GM18505 (cell line): ENCODE measurements at regions not wholly inside any gene's neighbourhood (a gene's known extent, or its start where the extent isn't known, plus 50 kb on each side); places are given as distances from the start of the nearest gene placed in this dataset.

Source experiments
- ATAC-seq: cut with Tn5 transposase; IDR thresholded peaks from one replicate; pipeline ENCODE4 v1.9.1; 2021; ENCODE audit not compliant: unreplicated experiment
- POLR2A ChIP-seq: IDR thresholded peaks from 4 replicates; pipeline ENCODE4 v1.6.1; 2011; ENCODE audit warnings: borderline replicate concordance; ENCODE audit not compliant: insufficient read depth, insufficient read length; ENCODE audit errors: extremely low read depth

DNA sequence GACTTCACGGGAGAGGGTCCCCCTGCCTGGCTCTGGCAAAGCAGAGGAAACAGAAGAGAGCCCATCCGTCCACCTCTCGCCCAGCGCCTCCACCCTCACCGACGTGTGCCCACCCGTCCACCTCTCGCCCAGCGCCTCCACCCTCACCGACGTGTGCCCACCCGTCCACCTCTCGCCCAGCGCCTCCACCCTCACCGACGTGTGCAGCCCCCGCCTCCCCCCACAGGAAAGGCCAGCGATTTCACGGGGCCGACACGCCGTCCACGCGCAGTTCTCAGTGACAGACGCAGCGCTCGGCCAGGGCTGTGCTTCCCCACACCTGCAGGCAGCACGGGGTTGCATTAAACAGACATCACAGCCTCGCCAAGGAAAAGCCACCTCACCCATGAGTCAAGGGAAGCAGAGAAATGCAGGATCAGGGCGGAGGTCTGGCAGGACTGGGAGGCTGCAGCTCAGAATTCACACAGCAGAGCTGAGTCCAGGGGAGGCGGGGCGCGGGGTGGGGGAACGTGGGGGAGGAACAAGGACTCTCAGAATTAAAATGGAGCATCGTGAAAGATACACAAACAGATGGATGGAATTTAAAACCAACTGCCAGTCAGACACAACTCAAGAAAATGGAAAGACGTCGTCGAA, 377.7 kb downstream of the BRD1 start:
- TF ChIP-seq POLR2A, result no peak
- ATAC-seq, result no peak

DNA sequence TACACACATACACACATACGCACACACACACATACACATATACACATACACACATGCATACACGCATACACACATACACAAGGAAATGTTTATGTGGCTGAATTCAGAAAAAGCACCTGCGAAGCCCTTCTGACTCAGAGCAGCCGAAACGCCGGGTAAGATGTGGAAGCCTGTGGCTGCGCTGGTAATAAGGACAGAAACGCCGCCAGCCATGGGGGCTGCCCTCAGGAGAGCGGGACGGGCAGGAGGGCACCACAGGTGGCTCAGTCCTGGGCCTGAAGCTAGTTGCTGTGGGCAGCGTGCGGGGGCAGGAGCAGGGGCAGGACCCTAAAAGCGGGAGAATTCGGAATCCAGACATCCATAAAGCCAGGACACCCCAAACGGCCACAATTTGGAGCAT, 378.3 kb downstream of the BRD1 start:
- TF ChIP-seq POLR2A, result no peak
- ATAC-seq, result no peak

DNA sequence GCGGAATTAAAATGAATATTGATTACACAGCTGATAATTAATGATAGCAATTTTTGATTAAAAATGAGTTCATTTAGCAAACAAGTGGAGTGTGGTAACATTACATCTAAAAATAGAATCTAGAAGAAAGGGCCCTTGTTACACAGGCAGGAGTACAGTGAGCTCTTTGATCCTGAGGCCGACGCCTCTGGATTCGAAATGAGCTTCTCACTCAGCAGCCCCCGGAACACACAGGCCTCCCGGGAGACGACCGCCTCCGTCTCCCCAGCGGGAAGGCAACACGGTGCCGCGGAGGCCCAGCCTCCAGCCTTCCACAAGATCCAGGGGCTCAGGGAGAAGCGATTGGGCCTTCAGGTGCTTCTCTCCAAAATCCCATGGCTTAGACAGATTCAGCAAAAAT, 379.1 kb downstream of the BRD1 start:
- no peak for ATAC-seq
- TF ChIP-seq POLR2A, result no peak

DNA sequence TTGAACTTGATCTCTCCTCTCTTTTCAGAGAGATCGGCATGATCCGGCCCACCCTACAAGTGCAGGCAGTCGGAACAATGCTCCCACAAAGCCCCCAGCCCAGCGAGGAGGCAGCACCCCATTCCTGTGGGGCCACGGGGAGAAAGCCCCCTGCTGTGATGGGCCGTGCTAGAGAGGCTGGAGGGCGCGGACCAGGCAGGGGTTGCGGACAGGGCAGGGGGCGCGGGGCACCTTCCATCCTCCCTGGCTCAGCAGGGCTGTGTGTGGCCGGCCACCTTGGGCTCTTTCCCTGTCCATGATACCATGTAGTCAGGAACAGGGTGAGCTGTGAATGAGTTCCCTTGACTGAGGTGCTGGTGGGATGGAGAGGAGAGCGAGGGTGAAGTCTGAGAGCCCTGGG, 379.8 kb downstream of the BRD1 start:
- TF ChIP-seq POLR2A, result no peak

DNA sequence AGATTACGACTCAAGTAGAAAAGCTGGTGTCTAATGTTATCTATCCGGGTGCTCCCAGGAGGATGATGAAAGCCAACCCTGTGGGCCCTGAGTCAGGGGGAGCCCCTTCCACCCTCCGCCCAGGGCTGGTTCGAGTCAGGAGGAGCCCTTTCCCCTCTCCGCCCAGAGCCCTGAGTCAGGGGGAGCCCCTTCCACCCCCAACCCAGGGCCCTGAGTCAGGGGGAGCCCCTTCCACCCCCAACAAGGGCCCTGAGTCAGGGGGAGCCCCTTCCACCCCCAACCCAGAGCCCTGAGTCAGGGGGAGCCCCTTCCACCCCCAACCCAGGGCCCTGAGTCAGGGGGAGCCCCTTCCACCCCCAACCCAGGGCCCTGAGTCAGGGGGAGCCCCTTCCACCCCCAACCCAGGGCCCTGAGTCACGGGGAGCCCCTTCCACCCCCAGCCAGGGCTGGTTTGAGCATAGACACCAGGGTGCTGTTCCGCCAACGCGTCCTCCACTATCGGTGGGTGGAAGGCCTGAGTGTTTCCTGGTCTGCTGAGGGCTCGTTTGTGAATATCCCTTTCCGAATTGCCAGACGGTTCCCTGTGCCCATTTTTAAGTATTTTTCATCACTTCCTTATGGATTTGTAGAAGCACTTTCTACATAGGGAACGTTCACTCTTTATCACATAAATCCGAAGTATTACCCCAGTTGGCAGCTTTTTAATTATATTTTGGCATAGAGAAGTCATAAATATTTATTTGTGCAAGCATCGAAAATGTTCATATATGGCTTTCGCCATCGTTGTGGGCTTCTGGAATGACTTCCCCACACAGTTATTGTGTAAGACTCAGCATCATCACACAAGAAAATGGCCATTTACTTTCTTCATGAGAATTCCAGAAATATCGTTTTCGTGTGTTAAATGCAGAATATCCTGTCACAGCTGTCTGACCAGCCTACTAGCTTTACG, 380.6 kb downstream of the BRD1 start:
- no peak for TF ChIP-seq POLR2A
- ATAC-seq, result no peak

More for the DNA sequence above, 379.8 kb downstream of the BRD1 start:
- ATAC-seq, result no peak

DNA sequence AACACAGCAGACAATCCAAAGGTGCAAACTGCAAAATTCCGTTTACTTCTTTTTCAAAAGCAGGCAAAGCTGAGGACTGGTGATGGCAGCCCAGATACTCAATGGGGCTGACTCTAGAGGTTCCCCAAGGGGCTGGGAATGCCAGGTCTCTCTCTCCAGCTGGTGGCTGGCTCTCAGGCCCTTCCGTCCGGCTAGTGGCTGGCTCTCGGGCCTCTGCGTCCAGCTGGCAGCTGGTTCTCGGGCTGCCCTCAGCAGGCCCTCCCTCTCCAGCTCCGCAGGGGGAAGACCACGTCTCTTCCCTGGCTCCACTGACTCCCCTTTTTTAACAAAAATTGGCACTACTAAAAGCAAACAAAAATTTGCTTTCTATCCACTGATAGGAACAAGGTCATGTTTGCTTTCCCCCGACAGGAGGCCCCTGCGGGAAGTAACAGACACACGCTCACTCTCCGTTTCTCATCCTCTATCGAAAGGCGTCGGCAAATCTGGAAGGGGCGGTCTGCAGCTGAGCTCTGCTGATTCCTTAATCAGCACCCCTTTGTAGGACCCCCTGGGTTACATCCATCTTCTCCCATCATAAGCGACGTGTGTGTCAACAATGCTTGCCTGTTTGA, 381.4 kb downstream of the BRD1 start:
- ATAC-seq, result no peak
- no peak for TF ChIP-seq POLR2A

DNA sequence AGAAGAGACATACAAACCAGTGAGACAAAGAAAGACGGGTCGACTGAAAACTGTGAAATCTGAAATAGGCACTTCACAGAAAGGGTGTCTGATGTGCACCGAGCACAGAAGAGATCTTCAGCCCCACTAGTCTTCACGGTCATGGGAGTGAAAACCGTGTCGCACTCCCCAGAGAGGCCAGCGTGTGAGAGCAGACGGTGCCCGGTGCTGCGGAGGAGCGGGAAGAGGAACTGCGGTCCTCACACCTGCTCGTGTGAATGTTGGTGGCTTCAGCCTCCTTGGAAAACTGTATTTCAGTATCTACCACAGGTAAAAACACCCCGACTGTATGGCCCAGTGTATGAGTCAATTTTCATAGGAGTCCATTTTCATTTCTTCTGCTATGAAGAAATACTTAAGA, 382.9 kb downstream of the BRD1 start:
- ATAC-seq, result no peak
- no peak for TF ChIP-seq POLR2A

DNA sequence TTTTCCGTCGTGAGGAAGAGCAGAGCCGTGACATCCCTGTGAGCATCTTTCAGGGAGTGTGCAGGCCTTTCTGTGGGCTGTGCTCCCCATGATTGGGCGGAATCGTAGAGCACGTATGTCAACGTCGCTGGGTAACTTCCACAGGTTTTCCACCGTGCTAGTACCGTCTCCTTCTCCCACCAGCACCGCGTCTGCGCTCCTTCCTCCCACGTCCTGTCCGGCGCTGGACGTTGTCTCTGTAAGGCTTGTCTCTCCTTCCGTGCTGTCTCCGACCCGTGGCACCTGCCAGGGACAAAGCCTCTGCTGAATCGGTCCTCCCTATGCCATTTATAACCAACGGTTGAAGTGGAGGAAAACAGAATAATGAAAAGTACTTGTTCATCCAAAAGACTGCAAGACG, 386.7 kb downstream of the BRD1 start:
- no peak for ATAC-seq
- TF ChIP-seq POLR2A, result no peak

DNA sequence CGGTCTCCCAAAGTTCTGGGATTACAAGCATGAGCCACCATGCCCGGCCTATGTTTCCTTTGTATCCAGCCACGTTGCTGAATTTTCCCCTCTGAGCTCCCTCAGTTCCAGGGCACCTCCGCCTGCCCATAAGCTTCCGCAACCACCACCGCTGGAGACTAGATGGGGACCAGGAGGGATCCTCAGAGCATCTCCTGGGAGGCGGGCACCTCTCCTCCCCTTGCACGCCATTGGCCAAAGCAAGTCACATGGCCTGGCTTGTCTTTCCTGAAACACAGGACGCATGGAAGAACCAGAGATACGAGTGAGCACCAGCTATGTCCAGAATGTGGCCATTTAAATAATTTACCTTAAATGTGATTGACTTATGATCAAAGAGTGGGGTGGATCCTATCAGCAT, 388.3 kb downstream of the BRD1 start:
- no peak for ATAC-seq
- TF ChIP-seq POLR2A, result no peak

DNA sequence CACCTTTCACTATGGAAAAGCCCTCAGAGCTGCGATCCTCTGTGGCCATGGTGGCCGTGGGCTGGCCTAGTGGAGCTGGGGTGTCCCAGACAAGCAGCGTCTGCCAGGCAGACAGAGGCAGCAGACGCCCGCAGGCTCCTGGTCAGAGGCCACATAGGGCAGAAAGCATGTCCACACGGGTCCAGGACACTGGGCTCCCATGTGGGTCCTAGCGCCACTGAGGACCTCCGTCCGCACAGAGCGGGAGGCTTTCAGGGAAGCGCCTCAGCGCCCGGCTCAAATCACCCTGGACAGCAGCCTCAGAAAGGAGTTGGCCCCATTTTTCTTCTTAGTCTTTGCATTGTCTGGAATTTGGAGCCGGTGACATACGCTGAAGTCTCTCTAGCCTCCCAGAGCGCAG, 389.7 kb downstream of the BRD1 start:
- no peak for ATAC-seq
- TF ChIP-seq POLR2A, result no peak

DNA sequence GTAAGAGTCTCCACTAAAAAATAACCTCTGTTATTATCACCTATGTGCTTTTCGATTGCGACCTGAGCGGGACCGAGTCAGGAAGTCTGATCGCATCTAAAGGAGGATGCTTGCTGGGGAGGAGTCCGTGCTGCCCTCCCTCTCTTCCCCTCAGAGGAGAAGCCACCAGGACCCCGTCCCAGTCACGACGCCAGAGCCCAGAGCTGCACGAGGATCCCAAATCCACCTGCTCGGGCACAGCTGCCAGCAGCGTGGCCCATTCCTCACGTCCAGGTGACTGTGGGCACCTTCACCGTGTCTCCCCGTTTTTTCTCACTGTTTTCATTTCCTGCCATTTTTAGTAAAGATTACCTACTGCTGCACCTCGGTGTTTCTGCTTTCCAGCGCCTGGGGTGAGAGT, 390.3 kb downstream of the BRD1 start:
- TF ChIP-seq POLR2A, result no peak
- ATAC-seq, result no peak

DNA sequence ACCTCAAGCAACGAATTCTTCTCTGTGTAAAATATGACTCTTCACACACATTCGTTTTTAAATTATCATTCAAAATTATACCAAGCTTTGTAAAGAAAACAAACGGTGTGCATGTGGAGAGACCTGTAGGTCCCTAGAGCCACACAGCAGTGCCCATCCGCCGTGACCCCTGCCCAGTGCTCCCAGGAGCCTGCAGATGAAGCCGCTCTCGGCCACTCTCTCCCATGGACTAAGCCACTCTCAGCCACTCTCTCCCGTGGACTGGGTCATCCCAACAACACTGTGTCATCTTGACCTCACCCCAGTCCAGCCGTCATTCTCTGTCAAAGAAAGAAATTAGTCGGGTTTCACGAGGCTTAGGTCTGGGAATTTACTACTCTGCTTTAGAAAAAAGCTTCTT, 391.6 kb downstream of the BRD1 start:
- no peak for TF ChIP-seq POLR2A
- ATAC-seq, result no peak

DNA sequence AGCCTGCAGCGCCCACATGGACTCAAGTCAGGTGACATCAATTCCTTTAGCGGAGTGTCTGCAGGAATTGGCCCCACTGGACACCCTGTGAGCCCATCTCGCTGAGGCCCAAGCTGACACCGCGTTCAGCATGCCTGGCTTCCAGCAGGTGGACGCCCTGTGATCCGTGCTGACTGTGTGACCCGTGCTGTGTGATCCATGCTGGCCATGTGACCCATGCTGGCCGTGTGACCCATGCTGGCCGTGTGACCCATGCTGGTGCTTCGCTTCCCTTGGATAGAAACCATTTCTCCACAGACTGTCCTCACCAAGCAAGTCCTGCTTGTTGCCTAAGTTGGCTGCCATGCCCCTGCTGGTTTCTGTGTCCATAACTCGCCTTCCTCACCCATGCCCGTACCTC, 392.1 kb downstream of the BRD1 start:
- no peak for TF ChIP-seq POLR2A
- no peak for ATAC-seq

DNA sequence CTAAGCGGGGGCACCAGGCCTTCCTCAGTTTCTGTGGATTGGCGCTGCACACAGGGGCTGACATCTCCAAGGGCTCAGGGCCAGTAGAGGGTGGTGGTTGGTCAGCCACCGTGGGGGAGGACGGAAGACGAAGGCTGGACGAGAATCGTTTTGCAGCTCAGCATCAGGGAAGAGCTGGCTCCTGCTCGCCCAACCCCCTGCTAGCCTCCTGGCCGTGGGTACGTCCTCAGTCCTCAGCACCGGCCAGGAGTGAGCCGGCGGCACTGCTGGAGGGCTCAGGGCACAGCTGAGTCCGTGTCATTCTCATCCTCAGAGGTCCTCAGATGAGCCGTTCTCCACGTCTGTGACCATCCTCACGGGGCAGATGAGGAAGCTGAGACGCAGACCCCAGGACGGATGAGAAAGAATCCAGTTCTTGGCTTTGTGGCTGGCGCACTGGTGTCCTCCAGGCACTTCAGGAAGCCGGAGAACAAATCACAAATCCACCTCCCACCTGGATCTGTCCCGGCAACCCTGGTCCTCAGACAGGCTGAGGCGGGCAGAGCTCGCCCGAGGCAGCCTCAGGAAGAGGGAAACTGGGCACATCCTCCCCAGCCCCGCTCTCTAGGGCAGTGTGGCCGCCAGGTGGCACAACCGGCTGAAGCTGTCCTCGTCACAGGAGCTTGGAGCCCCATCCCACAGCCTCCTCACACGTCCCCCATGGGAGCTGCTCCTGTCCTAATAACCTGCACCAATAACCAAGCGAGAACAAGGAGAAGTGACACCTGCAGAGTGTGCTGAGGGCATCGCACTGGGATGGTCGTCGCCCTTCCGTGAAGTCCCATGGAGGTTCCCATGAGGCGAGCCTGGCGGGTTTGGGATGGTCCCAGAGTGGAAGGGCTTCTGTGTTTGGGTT, 393.7 kb downstream of the BRD1 start:
- no peak for ATAC-seq
- no peak for TF ChIP-seq POLR2A
